ENCODE measurements at regions not wholly inside any gene's neighbourhood (a gene's known extent, or its start where the extent isn't known, plus 50 kb on each side); places are given as distances from the start of the nearest gene placed in this dataset.

GRCh38 chr20:62549499-62550086 is 73.8 kb upstream of the GATA5 start (continued):
- TF ChIP-seq, protein P1, sequence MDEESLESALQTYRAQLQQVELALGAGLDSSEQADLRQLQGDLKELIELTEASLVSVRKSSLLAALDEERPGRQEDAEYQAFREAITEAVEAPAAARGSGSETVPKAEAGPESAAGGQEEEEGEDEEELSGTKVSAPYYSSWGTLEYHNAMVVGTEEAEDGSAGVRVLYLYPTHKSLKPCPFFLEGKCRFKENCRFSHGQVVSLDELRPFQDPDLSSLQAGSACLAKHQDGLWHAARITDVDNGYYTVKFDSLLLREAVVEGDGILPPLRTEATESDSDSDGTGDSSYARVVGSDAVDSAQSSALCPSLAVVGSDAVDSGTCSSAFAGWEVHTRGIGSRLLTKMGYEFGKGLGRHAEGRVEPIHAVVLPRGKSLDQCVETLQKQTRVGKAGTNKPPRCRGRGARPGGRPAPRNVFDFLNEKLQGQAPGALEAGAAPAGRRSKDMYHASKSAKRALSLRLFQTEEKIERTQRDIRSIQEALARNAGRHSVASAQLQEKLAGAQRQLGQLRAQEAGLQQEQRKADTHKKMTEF (CRISPR knock-in tag; IDR thresholded peaks at IDR 0.05): no peak
- TF ChIP-seq ZBTB7A (CRISPR knock-in tag; IDR thresholded peaks at IDR 0.05): no peak
- TF ChIP-seq ZSCAN31 (CRISPR knock-in tag; IDR thresholded peaks at IDR 0.05; ENCODE audit: low read depth): no peak
- TF ChIP-seq RXRA (CRISPR knock-in tag; IDR thresholded peaks at IDR 0.05): no peak
- no peak for TF ChIP-seq SAFB2 (CRISPR knock-in tag; IDR thresholded peaks at IDR 0.05; ENCODE audit: borderline replicate concordance, low read depth)
- no peak for TF ChIP-seq MLX (CRISPR knock-in tag; IDR thresholded peaks at IDR 0.05)
- no peak for TF ChIP-seq ZNF101 (CRISPR knock-in tag; IDR thresholded peaks at IDR 0.05; ENCODE audit: borderline replicate concordance, low read depth)
- TF ChIP-seq FOXO4 (CRISPR knock-in tag; conservative IDR thresholded peaks at IDR 0.05): no peak
- TF ChIP-seq ARNT2 (CRISPR knock-in tag; IDR thresholded peaks at IDR 0.05; ENCODE audit: low read depth): no peak
- TF ChIP-seq, protein P2, sequence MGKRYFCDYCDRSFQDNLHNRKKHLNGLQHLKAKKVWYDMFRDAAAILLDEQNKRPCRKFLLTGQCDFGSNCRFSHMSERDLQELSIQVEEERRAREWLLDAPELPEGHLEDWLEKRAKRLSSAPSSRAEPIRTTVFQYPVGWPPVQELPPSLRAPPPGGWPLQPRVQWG (CRISPR knock-in tag; IDR thresholded peaks at IDR 0.05; ENCODE audit: borderline replicate concordance, low read depth): no peak
- TF ChIP-seq PCBP1 (IDR thresholded peaks at IDR 0.05; ENCODE audit: borderline replicate concordance, low read depth, low read length): peak; percentile 18; the same call in 1 of the 2 replicates
- TF ChIP-seq, protein P3, sequence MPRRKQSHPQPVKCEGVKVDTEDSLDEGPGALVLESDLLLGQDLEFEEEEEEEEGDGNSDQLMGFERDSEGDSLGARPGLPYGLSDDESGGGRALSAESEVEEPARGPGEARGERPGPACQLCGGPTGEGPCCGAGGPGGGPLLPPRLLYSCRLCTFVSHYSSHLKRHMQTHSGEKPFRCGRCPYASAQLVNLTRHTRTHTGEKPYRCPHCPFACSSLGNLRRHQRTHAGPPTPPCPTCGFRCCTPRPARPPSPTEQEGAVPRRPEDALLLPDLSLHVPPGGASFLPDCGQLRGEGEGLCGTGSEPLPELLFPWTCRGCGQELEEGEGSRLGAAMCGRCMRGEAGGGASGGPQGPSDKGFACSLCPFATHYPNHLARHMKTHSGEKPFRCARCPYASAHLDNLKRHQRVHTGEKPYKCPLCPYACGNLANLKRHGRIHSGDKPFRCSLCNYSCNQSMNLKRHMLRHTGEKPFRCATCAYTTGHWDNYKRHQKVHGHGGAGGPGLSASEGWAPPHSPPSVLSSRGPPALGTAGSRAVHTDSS (CRISPR knock-in tag; conservative IDR thresholded peaks at IDR 0.05): no peak
- 0 out of 2 replicates have a peak, but pooled peaks have one; percentile 47 for TF ChIP-seq ZBTB7B (CRISPR knock-in tag; IDR thresholded peaks at IDR 0.05)
- 0 out of 2 replicates have a peak, but pooled peaks have one; percentile 39 for TF ChIP-seq SKIL (CRISPR knock-in tag; IDR thresholded peaks at IDR 0.05; ENCODE audit: borderline replicate concordance)
- TF ChIP-seq, protein P4, sequence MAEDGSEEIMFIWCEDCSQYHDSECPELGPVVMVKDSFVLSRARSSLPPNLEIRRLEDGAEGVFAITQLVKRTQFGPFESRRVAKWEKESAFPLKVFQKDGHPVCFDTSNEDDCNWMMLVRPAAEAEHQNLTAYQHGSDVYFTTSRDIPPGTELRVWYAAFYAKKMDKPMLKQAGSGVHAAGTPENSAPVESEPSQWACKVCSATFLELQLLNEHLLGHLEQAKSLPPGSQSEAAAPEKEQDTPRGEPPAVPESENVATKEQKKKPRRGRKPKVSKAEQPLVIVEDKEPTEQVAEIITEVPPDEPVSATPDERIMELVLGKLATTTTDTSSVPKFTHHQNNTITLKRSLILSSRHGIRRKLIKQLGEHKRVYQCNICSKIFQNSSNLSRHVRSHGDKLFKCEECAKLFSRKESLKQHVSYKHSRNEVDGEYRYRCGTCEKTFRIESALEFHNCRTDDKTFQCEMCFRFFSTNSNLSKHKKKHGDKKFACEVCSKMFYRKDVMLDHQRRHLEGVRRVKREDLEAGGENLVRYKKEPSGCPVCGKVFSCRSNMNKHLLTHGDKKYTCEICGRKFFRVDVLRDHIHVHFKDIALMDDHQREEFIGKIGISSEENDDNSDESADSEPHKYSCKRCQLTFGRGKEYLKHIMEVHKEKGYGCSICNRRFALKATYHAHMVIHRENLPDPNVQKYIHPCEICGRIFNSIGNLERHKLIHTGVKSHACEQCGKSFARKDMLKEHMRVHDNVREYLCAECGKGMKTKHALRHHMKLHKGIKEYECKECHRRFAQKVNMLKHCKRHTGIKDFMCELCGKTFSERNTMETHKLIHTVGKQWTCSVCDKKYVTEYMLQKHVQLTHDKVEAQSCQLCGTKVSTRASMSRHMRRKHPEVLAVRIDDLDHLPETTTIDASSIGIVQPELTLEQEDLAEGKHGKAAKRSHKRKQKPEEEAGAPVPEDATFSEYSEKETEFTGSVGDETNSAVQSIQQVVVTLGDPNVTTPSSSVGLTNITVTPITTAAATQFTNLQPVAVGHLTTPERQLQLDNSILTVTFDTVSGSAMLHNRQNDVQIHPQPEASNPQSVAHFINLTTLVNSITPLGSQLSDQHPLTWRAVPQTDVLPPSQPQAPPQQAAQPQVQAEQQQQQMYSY (CRISPR knock-in tag; IDR thresholded peaks at IDR 0.05): no peak
- TF ChIP-seq PHF20 (CRISPR knock-in tag; IDR thresholded peaks at IDR 0.05): no peak
- TF ChIP-seq SNAPC2 (CRISPR knock-in tag; IDR thresholded peaks at IDR 0.05): no peak
- TF ChIP-seq ZNF431 (CRISPR knock-in tag; IDR thresholded peaks at IDR 0.05; ENCODE audit: borderline replicate concordance, low read depth): no peak

Measured in HepG2 (cell line).